Endodermal cell (in vitro differentiated cells): ENCODE measurements at regions not wholly inside any gene's neighbourhood (a gene's known extent, or its start where the extent isn't known, plus 50 kb on each side); places are given as distances from the start of the nearest gene placed in this dataset.
"Not testable (repeated sequence)": the region's sequence is repeated elsewhere in the genome, so short reads cannot be mapped to it uniquely, and the experiment has no call there.

Experiments
- DNase-seq: peaks from one replicate; pipeline ENCODE4 v3.0.0-alpha.2; 2017
- H3K27ac ChIP-seq: 2 replicates; pipeline ENCODE4 v1.5.1; 2013; ENCODE audit warnings: mild to moderate bottlenecking, low read depth, low read length, moderate library complexity
- H3K27me3 ChIP-seq: 2 replicates; pipeline ENCODE4 v1.6.1; 2013; ENCODE audit warnings: mild to moderate bottlenecking, low read length, moderate library complexity; ENCODE audit not compliant: insufficient read depth, control insufficient read depth, poor library complexity, severe bottlenecking
- H3K36me3 ChIP-seq: 2 replicates; pipeline ENCODE4 v1.7.0; 2013; ENCODE audit warnings: mild to moderate bottlenecking, low read length, moderate library complexity; ENCODE audit not compliant: control insufficient read depth, insufficient read depth
- H3K4me1 ChIP-seq: one replicate; pipeline ENCODE4 v1.7.0; 2013; ENCODE audit warnings: low read length; ENCODE audit not compliant: control insufficient read depth, insufficient read depth
- H3K4me3 ChIP-seq: 2 replicates; pipeline ENCODE4 v1.5.1; 2013; ENCODE audit warnings: mild to moderate bottlenecking, low read length, moderate library complexity
- H3K9ac ChIP-seq: 2 replicates; pipeline ENCODE4 v1.6.1; 2013; ENCODE audit warnings: mild to moderate bottlenecking, low read length, moderate library complexity; ENCODE audit not compliant: poor library complexity, severe bottlenecking; ENCODE audit errors: extremely low read depth
- H3K9me3 ChIP-seq: 2 replicates; pipeline ENCODE4 v1.6.1; 2013; ENCODE audit warnings: mild to moderate bottlenecking, low read length, moderate library complexity; ENCODE audit not compliant: control insufficient read depth
- H3K27ac Mint-ChIP-seq: 2 replicates; pipeline ENCODE4 v1.8.0; 2020; ENCODE audit warnings: mixed read lengths
- H3K27me3 Mint-ChIP-seq: 2 replicates; pipeline ENCODE4 v1.8.0; 2021; ENCODE audit warnings: mild to moderate bottlenecking, mixed read lengths; ENCODE audit not compliant: insufficient read depth
- H3K36me3 Mint-ChIP-seq: 2 replicates; pipeline ENCODE4 v1.8.0; 2020; ENCODE audit warnings: low read depth, mixed read lengths
- H3K4me1 Mint-ChIP-seq: 2 replicates; pipeline ENCODE4 v1.8.0; 2020; ENCODE audit warnings: mixed read lengths
- H3K4me3 Mint-ChIP-seq: 2 replicates; pipeline ENCODE4 v1.8.0; 2020; ENCODE audit warnings: mild to moderate bottlenecking, moderate library complexity, mixed read lengths
- H3K9me3 Mint-ChIP-seq: 2 replicates; pipeline ENCODE4 v1.8.0; 2020; ENCODE audit warnings: mild to moderate bottlenecking, mixed read lengths
- WGBS, 2 experiments: methylation state at CpG; one replicate each; pipeline versions ENCODE4 v1.1.5 to v1.1.7; 2013; ENCODE audit warnings: missing lambda C conversion rate in 2 of 2, mixed read lengths in 1 of 2; ENCODE audit not compliant: insufficient coverage in 1 of 2, insufficient read length in 1 of 2; 5-methylcytosine and 5-hydroxymethylcytosine counted together
- TF ChIP-seq, protein P1 (sequence below): fragments of 200-600 bp; sonication (generic); conservative IDR thresholded peaks from 2 replicates; pipeline ENCODE4 v1.5.0; 2021; ENCODE audit warnings: antibody characterized with exemption, mild to moderate bottlenecking

GRCh38 chr14:105914738-105915385 lies 388.5 kb downstream of the TMEM121 start:
- TF ChIP-seq, protein P1, sequence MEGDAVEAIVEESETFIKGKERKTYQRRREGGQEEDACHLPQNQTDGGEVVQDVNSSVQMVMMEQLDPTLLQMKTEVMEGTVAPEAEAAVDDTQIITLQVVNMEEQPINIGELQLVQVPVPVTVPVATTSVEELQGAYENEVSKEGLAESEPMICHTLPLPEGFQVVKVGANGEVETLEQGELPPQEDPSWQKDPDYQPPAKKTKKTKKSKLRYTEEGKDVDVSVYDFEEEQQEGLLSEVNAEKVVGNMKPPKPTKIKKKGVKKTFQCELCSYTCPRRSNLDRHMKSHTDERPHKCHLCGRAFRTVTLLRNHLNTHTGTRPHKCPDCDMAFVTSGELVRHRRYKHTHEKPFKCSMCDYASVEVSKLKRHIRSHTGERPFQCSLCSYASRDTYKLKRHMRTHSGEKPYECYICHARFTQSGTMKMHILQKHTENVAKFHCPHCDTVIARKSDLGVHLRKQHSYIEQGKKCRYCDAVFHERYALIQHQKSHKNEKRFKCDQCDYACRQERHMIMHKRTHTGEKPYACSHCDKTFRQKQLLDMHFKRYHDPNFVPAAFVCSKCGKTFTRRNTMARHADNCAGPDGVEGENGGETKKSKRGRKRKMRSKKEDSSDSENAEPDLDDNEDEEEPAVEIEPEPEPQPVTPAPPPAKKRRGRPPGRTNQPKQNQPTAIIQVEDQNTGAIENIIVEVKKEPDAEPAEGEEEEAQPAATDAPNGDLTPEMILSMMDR: no peak
- DNase-seq: no peak
- Mint-ChIP-seq H3K9me3 (peaks cover 91% of the 10 kb centered on the region), H3K27ac (no peak overlapping the region), H3K27me3 (no peaks in the 10 kb centered on the region), H3K4me1 (no peaks in the 10 kb centered on the region), H3K36me3 (peaks cover 3% of the 10 kb centered on the region), H3K4me3 (no peak overlapping the region)
- H3K9me3 ChIP-seq: no peaks in the 10 kb centered on the region
- no peak overlapping the region for H3K4me3 ChIP-seq
- no peaks in the 10 kb centered on the region for H3K27me3 ChIP-seq
- no peak overlapping the region for H3K27ac ChIP-seq
- 73 to 86% methylated on average over 3 to 8 of the region's 8 CpGs for WGBS, 2 experiments
- no peaks in the 10 kb centered on the region for H3K4me1 ChIP-seq
- no peak overlapping the region for H3K9ac ChIP-seq
- H3K36me3 ChIP-seq: no peaks in the 10 kb centered on the region

DNA sequence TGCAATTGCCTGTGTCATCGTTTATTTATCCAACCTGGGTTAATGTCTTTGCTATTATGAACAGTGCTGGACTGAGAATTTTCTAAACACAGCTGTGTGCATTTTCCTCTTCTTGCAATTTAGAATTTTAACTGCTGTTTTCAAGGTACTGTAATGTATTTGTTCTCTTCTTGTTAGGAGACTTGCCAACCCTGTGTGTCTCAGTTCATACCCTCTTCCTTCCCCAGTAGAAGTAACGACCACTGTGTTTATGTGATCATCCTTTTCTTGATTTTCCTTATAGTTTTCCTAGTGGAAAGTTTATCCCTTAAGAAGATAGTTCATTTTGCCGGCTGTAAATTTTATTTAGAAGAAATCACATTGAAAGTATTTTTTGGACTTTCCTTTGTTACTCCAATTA lies 389.2 kb downstream of the TMEM121 start:
- DNase-seq, H3K9ac ChIP-seq, H3K27me3 ChIP-seq, H3K36me3 ChIP-seq, H3K27ac Mint-ChIP-seq, H3K4me3 ChIP-seq, H3K36me3 Mint-ChIP-seq, H3K9me3 ChIP-seq, H3K4me1 Mint-ChIP-seq, H3K4me3 Mint-ChIP-seq, H3K27ac ChIP-seq, H3K4me1 ChIP-seq, H3K27me3 Mint-ChIP-seq: not testable (repeated sequence)
- H3K9me3 Mint-ChIP-seq: peaks cover 94% of the 10 kb centered on the region
- WGBS, 2 experiments: no CpG with 5 or more reads among the region's 3 CpGs

- H3K4me3 Mint-ChIP-seq, H3K36me3 ChIP-seq, H3K9ac ChIP-seq, DNase-seq, H3K27me3 ChIP-seq, H3K4me1 ChIP-seq, H3K27me3 Mint-ChIP-seq, H3K4me3 ChIP-seq, H3K36me3 Mint-ChIP-seq, H3K9me3 ChIP-seq, H3K27ac Mint-ChIP-seq, H3K27ac ChIP-seq, H3K4me1 Mint-ChIP-seq: not testable (repeated sequence)
- 68 to 76% methylated on average over 17 to 20 of the region's 20 CpGs for WGBS, 2 experiments
- H3K9me3 Mint-ChIP-seq: peaks cover 95% of the 10 kb centered on the region
Measured at GRCh38 chr14:105917136-105917932, 391.0 kb downstream of the TMEM121 start.

GRCh38 chr14:105917933-105918436 lies 391.6 kb downstream of the TMEM121 start:
- Mint-ChIP-seq H3K27ac (no peak overlapping the region), H3K36me3 (peaks cover 3% of the 10 kb centered on the region), H3K4me1 (no peaks in the 10 kb centered on the region), H3K9me3 (peaks cover 95% of the 10 kb centered on the region), H3K4me3 (no peak overlapping the region), H3K27me3 (no peaks in the 10 kb centered on the region)
- DNase-seq: no peak
- no peak overlapping the region for H3K4me3 ChIP-seq
- TF ChIP-seq, protein P1: no peak
- WGBS, 2 experiments: 85 to 93% methylated on average over 7 to 10 of the region's 10 CpGs
- H3K9ac ChIP-seq: no peak overlapping the region
- no peaks in the 10 kb centered on the region for H3K4me1 ChIP-seq
- H3K27me3 ChIP-seq: no peaks in the 10 kb centered on the region
- H3K9me3 ChIP-seq: no peaks in the 10 kb centered on the region
- no peaks in the 10 kb centered on the region for H3K36me3 ChIP-seq
- H3K27ac ChIP-seq: no peak overlapping the region
